ENCODE measurements at regions not wholly inside any gene's neighbourhood (a gene's known extent, or its start where the extent isn't known, plus 50 kb on each side); places are given as distances from the start of the nearest gene placed in this dataset.

GRCh38 chr10:29209830-29210229 lies 79.0 kb upstream of the LYZL1 start:
- BruUV-seq (replicated peaks) = no TSS peak
- CTCF ChIA-PET = no interaction called here
- no peak overlapping the region for H3K27ac ChIP-seq (ENCODE audit: low read length)
- DNase-seq (ENCODE audit: low read depth, low spot score) (no peak), ATAC-seq (no peak)
- TF ChIP-seq TCF7L2 (IDR thresholded peaks at IDR 0.05; ENCODE audit: low read depth, low read length) (no peak), SIN3A (IDR thresholded peaks at IDR 0.05; ENCODE audit: borderline replicate concordance, insufficient read depth, low read depth, low read length) (no peak), CTCF (IDR thresholded peaks at IDR 0.05) (no peak), REST (IDR thresholded peaks at IDR 0.05; ENCODE audit: insufficient read depth in 1 of 2, low read depth in 2 of 2, low read length in 1 of 2) (no peak), POLR2AphosphoS5 (IDR thresholded peaks at IDR 0.05; ENCODE audit: low read depth, low read length) (no peak)
- no peaks in the 10 kb centered on the region; the same call in 1 of the 2 replicates for H3K9me3 ChIP-seq (ENCODE audit: control insufficient read depth, insufficient read depth, low read depth, low read length)
- H3K4me3 ChIP-seq (ENCODE audit: low read depth in 2 of 2, low read length in 2 of 2) = no peak overlapping the region
- H3K4me1 ChIP-seq (ENCODE audit: control insufficient read depth, insufficient read depth, low read length) = no peaks in the 10 kb centered on the region
- no peaks in the 10 kb centered on the region for H3K36me3 ChIP-seq (ENCODE audit: control insufficient read depth, insufficient read depth, low read length)
- intact Hi-C loops (cut with micrococcal nuclease; ENCODE audit: unreplicated experiment) = no loop called here
- POLR2A ChIA-PET = no interaction called here
- in situ Hi-C loops (cut with HindIII; ENCODE audit: low pct_unique_long_range_greater_than_20kb, low sequenced_read_pairs) = no loop called here
- H3K27me3 ChIP-seq (ENCODE audit: control insufficient read depth, insufficient read depth, low read length) = no peaks in the 10 kb centered on the region

GRCh38 chr10:29210266-29210868 lies 78.5 kb upstream of the LYZL1 start:
- ChIA-PET POLR2A (no interaction called here), CTCF (no interaction called here)
- no TSS peak for BruUV-seq (replicated peaks)
- Histone ChIP-seq H3K9me3 (ENCODE audit: control insufficient read depth, insufficient read depth, low read depth, low read length) (no peaks in the 10 kb centered on the region; the same call in 1 of the 2 replicates), H3K27me3 (ENCODE audit: control insufficient read depth, insufficient read depth, low read length) (no peaks in the 10 kb centered on the region), H3K27ac (ENCODE audit: low read length) (no peak overlapping the region), H3K36me3 (ENCODE audit: control insufficient read depth, insufficient read depth, low read length) (no peaks in the 10 kb centered on the region), H3K4me1 (ENCODE audit: control insufficient read depth, insufficient read depth, low read length) (no peaks in the 10 kb centered on the region), H3K4me3 (ENCODE audit: low read depth in 2 of 2, low read length in 2 of 2) (no peak overlapping the region)
- in situ Hi-C loops (cut with HindIII; ENCODE audit: low pct_unique_long_range_greater_than_20kb, low sequenced_read_pairs) = no loop called here
- intact Hi-C loops (cut with micrococcal nuclease; ENCODE audit: unreplicated experiment) = no loop called here
- DNase-seq (ENCODE audit: low read depth, low spot score) (no peak), ATAC-seq (no peak)
- TF ChIP-seq TCF7L2 (IDR thresholded peaks at IDR 0.05; ENCODE audit: low read depth, low read length) (no peak), SIN3A (IDR thresholded peaks at IDR 0.05; ENCODE audit: borderline replicate concordance, insufficient read depth, low read depth, low read length) (no peak)

- in situ Hi-C loops (cut with HindIII; ENCODE audit: low pct_unique_long_range_greater_than_20kb, low sequenced_read_pairs) = no loop called here
- no peak for TF ChIP-seq TCF7L2 (IDR thresholded peaks at IDR 0.05; ENCODE audit: low read depth, low read length)
- no peak for TF ChIP-seq SIN3A (IDR thresholded peaks at IDR 0.05; ENCODE audit: borderline replicate concordance, insufficient read depth, low read depth, low read length)
- TF ChIP-seq POLR2AphosphoS5 (IDR thresholded peaks at IDR 0.05; ENCODE audit: low read depth, low read length) = no peak
- no peak for TF ChIP-seq CTCF (IDR thresholded peaks at IDR 0.05)
- no peak for TF ChIP-seq REST (IDR thresholded peaks at IDR 0.05; ENCODE audit: insufficient read depth in 1 of 2, low read depth in 2 of 2, low read length in 1 of 2)
- CTCF ChIA-PET = no interaction called here
- H3K27ac ChIP-seq (ENCODE audit: low read length) = no peak overlapping the region
- ATAC-seq = no peak
- POLR2A ChIA-PET = no interaction called here
- no peaks in the 10 kb centered on the region; the same call in 1 of the 2 replicates for H3K9me3 ChIP-seq (ENCODE audit: control insufficient read depth, insufficient read depth, low read depth, low read length)
- no peaks in the 10 kb centered on the region for H3K36me3 ChIP-seq (ENCODE audit: control insufficient read depth, insufficient read depth, low read length)
- no peaks in the 10 kb centered on the region for H3K27me3 ChIP-seq (ENCODE audit: control insufficient read depth, insufficient read depth, low read length)
- DNase-seq (ENCODE audit: low read depth, low spot score) = no peak
- no peaks in the 10 kb centered on the region for H3K4me1 ChIP-seq (ENCODE audit: control insufficient read depth, insufficient read depth, low read length)
- no TSS peak for BruUV-seq (replicated peaks)
- intact Hi-C loops (cut with micrococcal nuclease; ENCODE audit: unreplicated experiment) = no loop called here
- no peak overlapping the region for H3K4me3 ChIP-seq (ENCODE audit: low read depth in 2 of 2, low read length in 2 of 2)
Observed at GRCh38 chr10:29212597-29212996, 76.3 kb upstream of the LYZL1 start.

Measured in Panc1 (cell line).